ENCODE measurements at regions not wholly inside any gene's neighbourhood (a gene's known extent, or its start where the extent isn't known, plus 50 kb on each side); places are given as distances from the start of the nearest gene placed in this dataset.

DNA sequence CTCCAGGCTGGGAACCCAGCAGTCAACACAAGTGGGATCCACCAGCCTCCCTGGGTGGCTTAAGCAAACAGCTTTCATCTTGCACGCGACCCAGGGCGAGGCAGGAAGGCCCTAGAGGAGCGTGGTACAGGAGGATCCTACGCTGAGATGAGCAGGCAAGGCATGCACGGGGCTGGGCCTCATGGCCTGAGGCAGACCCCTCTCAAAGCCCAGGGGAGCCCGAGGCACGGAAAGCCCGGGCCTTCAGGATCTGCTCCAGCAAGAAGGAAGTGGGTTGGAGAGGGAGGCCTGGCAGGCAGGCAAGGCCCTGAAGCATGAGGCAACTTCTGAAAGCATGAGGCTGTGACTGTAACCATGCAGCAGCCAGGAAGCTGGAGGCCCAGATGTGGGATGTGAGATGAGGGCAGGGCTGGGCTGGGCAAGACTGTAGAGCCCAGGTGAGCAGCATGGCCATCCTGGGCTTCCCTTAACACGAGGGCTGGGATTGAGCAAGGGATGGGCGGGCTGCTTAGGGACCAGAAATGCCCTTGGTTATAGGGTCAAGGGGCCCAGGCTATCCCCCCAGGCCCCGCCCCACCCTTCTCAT is 338.7 kb downstream of the C16orf95 start:
- TF ChIP-seq POLR2AphosphoS5 (IDR thresholded peaks at IDR 0.05; ENCODE audit: low read depth, low read length) (no peak), POLR2A (IDR thresholded peaks at IDR 0.05; ENCODE audit: low read depth, low read length) (no peak), TAF1 (IDR thresholded peaks at IDR 0.05; ENCODE audit: borderline replicate concordance, low read depth, low read length) (no peak)

Data from GM12892 (cell line).